Stomach (tissue), 4 donors: ENCODE measurements at regions not wholly inside any gene's neighbourhood (a gene's known extent, or its start where the extent isn't known, plus 50 kb on each side); places are given as distances from the start of the nearest gene placed in this dataset.

Source experiments
- CTCF ChIP-seq, 7 experiments: fragments of 450-650 bp in 4 of 7; fragments of 200-600 bp in 3 of 7; sonication (generic) in 3 of 7; IDR thresholded peaks; one replicate each; pipeline ENCODE4 v1.5.1; 2016 to 2019; ENCODE audit warnings: antibody characterized with exemption in 7 of 7, control low read depth in 2 of 7, mild to moderate bottlenecking in 1 of 7
- EP300 ChIP-seq: sonication (generic); formaldehyde crosslinking; IDR thresholded peaks from one replicate; pipeline ENCODE4 v1.6.1; 2017; ENCODE audit warnings: antibody characterized with exemption
- POLR2A ChIP-seq, 4 donors: fragments of 450-650 bp; IDR thresholded peaks; one replicate each; pipeline ENCODE4 v1.6.1; 2016; ENCODE audit warnings: antibody characterized with exemption in 4 of 4, control low read depth in 2 of 4, mild to moderate bottlenecking in 1 of 4, moderate library complexity in 1 of 4
- POLR2AphosphoS5 ChIP-seq, 3 donors: sonication (generic); formaldehyde crosslinking; IDR thresholded peaks; one replicate each; pipeline ENCODE4 v1.6.1; 2016; ENCODE audit warnings: antibody characterized with exemption in 3 of 3

- TF ChIP-seq CTCF (IDR thresholded peaks at IDR 0.05) = no peak
- TF ChIP-seq EP300 = no peak
- TF ChIP-seq POLR2AphosphoS5 (IDR thresholded peaks at IDR 0.05) = no peak
- TF ChIP-seq POLR2A (IDR thresholded peaks at IDR 0.05) = no peak
These were observed 113.8 kb upstream of the HAAO start for GRCh38 chr2:42906111-42906556.
